H9 (cell line): ENCODE measurements at regions not wholly inside any gene's neighbourhood (a gene's known extent, or its start where the extent isn't known, plus 50 kb on each side); places are given as distances from the start of the nearest gene placed in this dataset.

Experiments
- DNase-seq: peaks from one replicate; pipeline ENCODE4 v3.0.0-alpha.2; 2017
- H2AFZ ChIP-seq: one replicate; pipeline ENCODE4 v1.6.1; 2013; ENCODE audit warnings: mild to moderate bottlenecking, low read length, control low read depth, moderate library complexity
- H2AK5ac ChIP-seq: 2 replicates; pipeline ENCODE4 v1.6.1; 2013; ENCODE audit warnings: low read length, control low read depth, mixed read lengths; ENCODE audit not compliant: insufficient read length
- H2BK120ac ChIP-seq: one replicate; pipeline ENCODE4 v1.6.1; 2013; ENCODE audit warnings: low read depth, mild to moderate bottlenecking, low read length, control low read depth, inconsistent platforms; ENCODE audit not compliant: poor library complexity, severe bottlenecking
- H2BK12ac ChIP-seq: 2 replicates; pipeline ENCODE4 v1.6.1; 2013; ENCODE audit warnings: low read length, control low read depth, mixed read lengths, low read depth; ENCODE audit not compliant: insufficient read length
- H2BK15ac ChIP-seq: 2 replicates; pipeline ENCODE4 v1.6.1; 2013; ENCODE audit warnings: low read depth, low read length, control low read depth
- H2BK20ac ChIP-seq: one replicate; pipeline ENCODE4 v1.6.1; 2013; ENCODE audit warnings: low read depth, mild to moderate bottlenecking, low read length, control low read depth, inconsistent platforms; ENCODE audit not compliant: poor library complexity, severe bottlenecking
- H2BK5ac ChIP-seq: 2 replicates; pipeline ENCODE4 v1.6.1; 2013; ENCODE audit warnings: low read length, control low read depth, mixed read lengths; ENCODE audit not compliant: insufficient read length
- H3K14ac ChIP-seq: 2 replicates; pipeline ENCODE4 v1.6.1; 2013; ENCODE audit warnings: low read length, control low read depth; ENCODE audit not compliant: insufficient read depth
- H3K18ac ChIP-seq: 2 replicates; pipeline ENCODE4 v1.6.1; 2013; ENCODE audit warnings: low read depth, mild to moderate bottlenecking, mixed read lengths, low read length, control low read depth; ENCODE audit not compliant: insufficient read length
- H3K23ac ChIP-seq: 2 replicates; pipeline ENCODE4 v1.6.1; 2013; ENCODE audit warnings: low read length, control low read depth, mixed read lengths, low read depth; ENCODE audit not compliant: insufficient read length
- H3K23me2 ChIP-seq: 2 replicates; pipeline ENCODE4 v1.6.1; 2013; ENCODE audit warnings: low read depth, mild to moderate bottlenecking, mixed read lengths, low read length, control low read depth; ENCODE audit not compliant: insufficient read length, poor library complexity, severe bottlenecking
- H3K27ac ChIP-seq: 2 replicates; pipeline ENCODE4 v1.5.1; 2013; ENCODE audit warnings: low read length, control low read depth, mixed read lengths, low read depth; ENCODE audit not compliant: insufficient read length
- H3K27me3 ChIP-seq: 2 replicates; pipeline ENCODE4 v1.6.1; 2013; ENCODE audit warnings: low read length, control low read depth, inconsistent platforms; ENCODE audit not compliant: insufficient read depth
- H3K4ac ChIP-seq: 2 replicates; pipeline ENCODE4 v1.6.1; 2013; ENCODE audit warnings: low read depth, mild to moderate bottlenecking, control low read depth, inconsistent platforms, low read length, moderate library complexity
- H3K4me1 ChIP-seq: 2 replicates; pipeline ENCODE4 v1.6.1; 2013; ENCODE audit warnings: low read length, control low read depth, inconsistent platforms; ENCODE audit not compliant: insufficient read depth
- H3K4me2 ChIP-seq: 2 replicates; pipeline ENCODE4 v1.6.1; 2013; ENCODE audit warnings: low read length, control low read depth, mixed read lengths; ENCODE audit not compliant: insufficient read length, insufficient read depth
- H3K56ac ChIP-seq: 2 replicates; pipeline ENCODE4 v1.6.1; 2013; ENCODE audit warnings: low read depth, mild to moderate bottlenecking, mixed read lengths, low read length, control low read depth; ENCODE audit not compliant: insufficient read length
- H3K79me1 ChIP-seq: 2 replicates; pipeline ENCODE4 v1.6.1; 2013; ENCODE audit warnings: low read depth, mild to moderate bottlenecking, moderate library complexity, low read length, control low read depth, inconsistent platforms; ENCODE audit not compliant: insufficient read depth, poor library complexity, severe bottlenecking
- H3K79me2 ChIP-seq: 2 replicates; pipeline ENCODE4 v1.6.1; 2013; ENCODE audit warnings: low read length, control low read depth, inconsistent platforms; ENCODE audit not compliant: insufficient read depth
- H3K9ac ChIP-seq: 2 replicates; pipeline ENCODE4 v1.6.1; 2013; ENCODE audit warnings: low read length, control low read depth, mixed read lengths; ENCODE audit not compliant: insufficient read length; ENCODE audit errors: extremely low read depth
- H3K9me3 ChIP-seq: one replicate; pipeline ENCODE4 v1.6.1; 2013; ENCODE audit warnings: low read depth, low read length, inconsistent platforms; ENCODE audit not compliant: control insufficient read depth
- H3T11ph ChIP-seq: one replicate; pipeline ENCODE4 v1.6.1; 2013; ENCODE audit warnings: mild to moderate bottlenecking, low read length, control low read depth, inconsistent platforms
- H4K20me1 ChIP-seq: one replicate; pipeline ENCODE4 v1.6.1; 2013; ENCODE audit not compliant: control insufficient read depth, insufficient read length, insufficient read depth
- H4K5ac ChIP-seq: 2 replicates; pipeline ENCODE4 v1.6.1; 2013; ENCODE audit warnings: low read depth, mild to moderate bottlenecking, mixed read lengths, low read length, control low read depth; ENCODE audit not compliant: insufficient read length
- H4K8ac ChIP-seq: replicated peaks from 2 replicates; pipeline ENCODE4 v1.6.1; 2013; ENCODE audit warnings: low read length, control low read depth, mixed read lengths, low read depth; ENCODE audit not compliant: insufficient read length
- H4K91ac ChIP-seq: 2 replicates; pipeline ENCODE4 v1.6.1; 2013; ENCODE audit warnings: low read depth, mild to moderate bottlenecking, moderate library complexity, mixed read lengths, low read length, control low read depth; ENCODE audit not compliant: insufficient read length
- H3K27ac Mint-ChIP-seq, 3 experiments: 2 replicates in 2 of 3; 3 replicates in 1 of 3; pipeline ENCODE4 v1.8.0; 2020 to 2021; ENCODE audit warnings: mixed read lengths in 3 of 3, mild to moderate bottlenecking in 1 of 3, moderate library complexity in 1 of 3
- H3K27me3 Mint-ChIP-seq: 2 replicates; pipeline ENCODE4 v1.8.0; 2021; ENCODE audit warnings: low read depth, mild to moderate bottlenecking, moderate library complexity, mixed read lengths
- H3K36me3 Mint-ChIP-seq, 3 experiments: 2 replicates in 2 of 3; 3 replicates in 1 of 3; pipeline ENCODE4 v1.8.0; 2020 to 2021; ENCODE audit warnings: low read depth in 3 of 3, mixed read lengths in 3 of 3; ENCODE audit not compliant: insufficient read depth in 1 of 3
- H3K4me1 Mint-ChIP-seq, 2 experiments: 2 replicates each; pipeline ENCODE4 v1.8.0; 2020; ENCODE audit warnings: mixed read lengths in 2 of 2
- H3K4me3 Mint-ChIP-seq, 2 experiments: 2 replicates in 1 of 2; 3 replicates in 1 of 2; pipeline ENCODE4 v1.8.0; 2020 to 2021; ENCODE audit warnings: mild to moderate bottlenecking in 2 of 2, mixed read lengths in 2 of 2, moderate library complexity in 1 of 2
- H3K9me3 Mint-ChIP-seq, 2 experiments: 2 replicates in 1 of 2; 3 replicates in 1 of 2; pipeline ENCODE4 v1.8.0; 2020; ENCODE audit warnings: mild to moderate bottlenecking in 2 of 2, mixed read lengths in 2 of 2, moderate library complexity in 1 of 2
- CTCF ChIP-seq: fragments of 200-600 bp; sonication (generic); conservative IDR thresholded peaks from 3 replicates; pipeline ENCODE4 v1.8.0; 2021; ENCODE audit warnings: antibody characterized with exemption, mild to moderate bottlenecking
- WGBS: extraction: QIAGEN DNeasy Blood & Tissue Kit; methylation state at CpG from one replicate; pipeline ENCODE4 v1.1.7; 2013; ENCODE audit warnings: missing lambda C conversion rate, low lambda C conversion rate, mixed read lengths; ENCODE audit not compliant: insufficient read length; ENCODE audit errors: extremely low coverage; 5-methylcytosine and 5-hydroxymethylcytosine counted together

- H2BK120ac ChIP-seq: no peak overlapping the region
- no peaks in the 10 kb centered on the region for H3K36me3 Mint-ChIP-seq
- H3K4ac ChIP-seq: no peak overlapping the region
- no peak overlapping the region for H3K56ac ChIP-seq
- no peak overlapping the region for H3K9ac ChIP-seq
- peaks cover 87% of the 10 kb centered on the region for H3K27me3 Mint-ChIP-seq
- peak overlapping the region; percentile 54 for H3K4me2 ChIP-seq
- no peak overlapping the region for H3T11ph ChIP-seq
- H3K79me1 ChIP-seq: no peaks in the 10 kb centered on the region
- no peak overlapping the region for H2BK20ac ChIP-seq
- WGBS: no CpG with 5 or more reads among the region's 74 CpGs
- no peak overlapping the region for H2BK12ac ChIP-seq
- no peaks in the 10 kb centered on the region for H3K9me3 Mint-ChIP-seq
- no peak overlapping the region for H3K27ac ChIP-seq
- no peak overlapping the region for H4K91ac ChIP-seq
- H4K5ac ChIP-seq: no peak overlapping the region
- no peaks in the 10 kb centered on the region for H3K79me2 ChIP-seq
- no peak overlapping the region for H2BK15ac ChIP-seq
- H3K4me1 ChIP-seq: no peaks in the 10 kb centered on the region
- peaks cover 7% of the 10 kb centered on the region for H3K23me2 ChIP-seq
- no peaks in the 10 kb centered on the region for H3K9me3 ChIP-seq
- no peak overlapping the region for H2AK5ac ChIP-seq
- peak; percentile 48 for DNase-seq
- H3K18ac ChIP-seq: no peak overlapping the region
- H3K14ac ChIP-seq: no peak overlapping the region
- no peaks in the 10 kb centered on the region for H4K20me1 ChIP-seq
- H2AFZ ChIP-seq: no peak overlapping the region
- peak overlapping the region; percentile 59 to 79 for H3K4me3 Mint-ChIP-seq
- no peak overlapping the region for H3K23ac ChIP-seq
- H4K8ac ChIP-seq: no peak overlapping the region
- H3K4me1 Mint-ChIP-seq: peaks cover 5% of the 10 kb centered on the region in 2 experiments; a peak in 1 of 4 replicates
- no peak for TF ChIP-seq CTCF
- no peak overlapping the region for H3K27ac Mint-ChIP-seq
- H2BK5ac ChIP-seq: no peak overlapping the region
- peaks cover 9% of the 10 kb centered on the region; the same call in 1 of the 2 replicates for H3K27me3 ChIP-seq
Measured at GRCh38 chr2:176637486-176638166, 368.4 kb downstream of the MTX2 start.
